ENCODE measurements at regions not wholly inside any gene's neighbourhood (a gene's known extent, or its start where the extent isn't known, plus 50 kb on each side); places are given as distances from the start of the nearest gene placed in this dataset.
"Not testable (repeated sequence)": the region's sequence is repeated elsewhere in the genome, so short reads cannot be mapped to it uniquely, and the experiment has no call there.

DNA sequence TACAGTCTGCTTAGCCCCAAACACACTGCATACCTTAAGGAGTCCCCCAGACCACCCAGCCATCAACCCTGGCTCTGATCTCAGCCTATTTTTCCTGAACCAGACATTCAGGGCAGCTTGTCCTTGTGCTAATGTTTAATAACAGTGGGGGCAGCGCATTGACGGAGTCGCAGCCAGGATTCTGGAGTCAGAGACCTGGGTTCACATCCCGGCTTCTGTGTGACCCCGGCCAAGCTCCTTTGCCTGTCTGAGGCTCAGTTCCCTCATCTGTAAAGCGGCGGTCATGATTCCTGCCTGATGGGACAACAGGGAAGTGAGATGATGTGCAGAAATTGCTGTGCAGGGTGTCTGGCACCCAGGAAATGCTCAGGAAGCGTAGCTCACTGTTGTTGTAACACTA, 63.1 kb downstream of the MATN1 start:
- DNase-seq: no peak

GRCh38 chr1:30659702-30660101, 63.7 kb downstream of the MATN1 start:
- no peak for DNase-seq

GRCh38 chr1:30658375-30658774, 65.0 kb downstream of the MATN1 start:
- DNase-seq: not testable (repeated sequence)

- DNase-seq: no peak
Measured at GRCh38 chr1:30658014-30658336, 65.4 kb downstream of the MATN1 start.

DNA sequence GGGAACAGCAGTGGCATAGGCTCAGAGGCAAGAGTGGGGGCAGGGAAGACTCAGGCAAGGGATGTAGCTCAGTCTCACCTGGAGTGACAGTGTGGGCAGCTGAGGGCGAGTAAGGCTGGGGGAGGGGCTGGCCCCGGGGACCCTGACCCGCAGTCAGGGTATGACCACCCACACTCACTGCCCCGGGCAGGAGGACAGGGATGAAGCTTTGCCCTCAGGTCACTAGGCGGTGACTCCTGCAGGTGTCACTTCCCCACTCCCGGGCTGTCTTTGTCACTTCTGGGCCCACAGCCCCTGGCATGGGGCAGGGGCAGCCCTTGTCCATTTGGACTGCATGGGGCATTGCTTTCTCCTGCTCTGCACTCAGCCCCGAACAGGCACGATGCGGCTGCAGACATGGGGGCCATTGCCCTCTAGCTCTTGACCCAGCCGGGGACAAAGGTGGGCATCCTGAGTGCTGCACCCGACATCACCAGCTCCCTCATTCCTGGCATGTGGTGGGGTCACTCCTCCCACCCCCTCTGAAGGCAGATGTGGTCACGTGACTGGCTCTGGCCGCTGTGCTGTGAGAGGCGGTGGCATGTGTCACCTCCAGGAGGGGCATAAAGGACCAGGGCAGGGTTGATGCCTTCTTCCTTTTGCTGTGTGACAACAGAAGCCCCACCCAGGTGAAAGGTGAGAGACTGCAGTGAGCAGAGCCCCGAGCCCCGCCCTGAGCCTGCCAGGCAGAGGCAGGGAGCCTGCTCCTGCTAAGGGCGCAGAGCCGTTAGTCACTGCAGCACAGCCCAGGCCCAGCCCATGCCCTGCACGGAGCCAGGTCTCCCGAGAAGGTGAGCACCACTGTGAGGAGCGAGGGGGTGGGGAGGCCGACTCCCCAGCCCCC, 66.0 kb downstream of the MATN1 start:
- no peak for DNase-seq

- no peak for DNase-seq
Measured at GRCh38 chr1:30656171-30656940, 67.0 kb downstream of the MATN1 start.

DNA sequence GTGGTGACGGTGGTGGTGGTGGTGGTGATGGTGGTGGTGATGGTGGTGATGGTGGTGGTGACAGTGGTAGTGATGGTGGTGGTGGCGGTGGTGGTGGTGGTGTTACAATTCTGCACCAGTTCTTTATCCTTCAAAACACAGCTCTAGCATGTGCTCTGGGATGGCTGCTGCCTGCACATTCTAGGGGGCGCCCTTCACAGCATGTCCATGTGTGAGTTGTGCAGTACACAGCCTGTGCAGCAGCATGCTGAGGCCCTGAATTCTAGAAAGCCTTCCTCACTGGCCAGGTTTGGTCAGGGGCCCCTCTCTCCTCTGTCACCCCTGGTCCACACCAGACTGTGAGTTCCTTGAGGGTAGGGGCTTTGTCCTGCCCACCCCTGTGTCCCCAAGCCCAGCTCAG, 67.7 kb downstream of the MATN1 start:
- DNase-seq: no peak

DNA sequence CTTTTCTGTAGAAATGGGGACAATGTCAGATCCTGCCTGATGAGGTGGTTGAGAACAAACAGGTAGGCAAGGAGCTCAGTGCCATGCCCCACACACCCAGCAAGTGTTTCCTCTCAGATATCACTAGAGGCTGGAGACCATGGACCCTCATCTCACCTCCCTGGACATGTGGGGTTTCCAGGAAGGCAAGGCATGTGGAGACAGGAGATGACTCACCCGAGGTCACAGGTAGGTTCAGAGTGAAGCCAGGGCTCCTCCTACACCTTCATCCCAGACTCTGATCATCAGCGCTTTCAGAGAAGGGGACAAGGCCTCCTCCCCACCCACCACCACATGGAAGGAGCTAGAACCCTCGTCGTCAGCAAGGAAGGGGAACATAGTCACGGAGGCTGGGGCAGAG, 69.2 kb downstream of the MATN1 start:
- DNase-seq: no peak

DNA sequence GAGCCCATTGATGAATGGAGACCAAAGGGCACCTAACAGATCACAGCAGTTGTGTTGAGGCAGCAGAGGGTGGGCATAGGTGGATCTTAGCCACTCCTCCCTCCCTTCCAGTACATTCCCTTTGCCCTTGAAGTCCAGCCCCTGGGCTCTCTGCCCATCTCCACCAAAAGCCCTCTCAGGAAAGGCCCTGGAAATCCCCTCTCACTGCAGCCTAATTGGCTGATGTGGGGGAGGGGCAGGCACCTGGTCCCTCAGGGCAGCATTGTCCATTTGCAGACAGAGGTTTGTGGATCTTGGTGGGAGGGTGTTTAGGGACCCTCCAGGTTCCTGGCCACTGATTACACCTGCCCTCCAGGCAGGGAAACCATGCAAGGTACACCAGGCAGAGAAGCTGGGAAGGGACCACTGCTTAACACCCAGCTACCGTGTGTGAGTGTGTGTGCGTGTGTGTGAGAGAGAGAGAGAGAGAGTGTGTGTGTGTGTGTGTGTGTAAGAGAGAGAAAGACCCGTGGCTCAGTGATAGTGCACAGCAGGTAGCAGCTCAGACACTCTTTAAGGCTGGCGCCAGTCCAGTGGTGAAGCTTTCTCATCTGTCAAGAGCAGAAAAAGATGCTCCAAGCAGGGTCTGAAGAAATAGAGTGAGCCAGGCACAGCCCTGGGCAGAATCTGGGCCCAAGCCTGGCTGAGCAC, 71.1 kb downstream of the MATN1 start:
- no peak for DNase-seq

GRCh38 chr1:30651395-30651794, 72.0 kb downstream of the MATN1 start:
- not testable (repeated sequence) for DNase-seq

GRCh38 chr1:30650968-30651320, 72.4 kb downstream of the MATN1 start:
- no peak for DNase-seq

- DNase-seq: no peak
Measured at GRCh38 chr1:30650038-30650967, 73.1 kb downstream of the MATN1 start.

DNA sequence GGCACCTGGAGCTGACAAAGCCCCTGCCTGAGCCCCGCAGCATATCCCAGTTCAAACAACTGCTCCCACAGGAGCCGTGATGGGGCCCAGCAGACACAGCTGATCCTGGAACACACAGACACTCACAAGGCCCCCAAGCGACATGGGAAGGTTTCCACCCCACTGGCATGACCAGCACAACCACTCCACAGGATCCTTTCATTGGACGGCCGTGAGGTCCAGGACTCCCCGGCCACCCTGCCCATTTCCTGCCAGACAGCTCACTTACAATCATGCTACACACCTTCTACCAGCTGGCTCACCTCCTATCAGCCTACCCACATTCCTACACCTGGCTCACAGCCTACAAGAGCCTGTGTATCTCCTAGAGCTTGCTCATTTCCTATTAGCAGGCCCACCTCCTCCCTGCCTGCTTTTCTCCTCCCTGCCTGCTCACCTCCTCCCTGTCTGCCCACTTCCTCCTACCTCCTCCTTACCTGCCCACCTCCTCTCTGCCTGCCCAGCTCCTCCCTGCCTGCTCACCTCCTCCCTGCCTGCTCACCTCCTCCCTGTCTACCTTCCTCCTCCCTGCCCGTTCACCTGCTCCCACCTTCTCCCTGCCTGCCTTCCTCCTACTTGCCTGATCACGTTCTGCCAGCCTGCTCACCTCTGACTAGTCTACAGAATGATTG, 73.9 kb downstream of the MATN1 start:
- no peak for DNase-seq

DNA sequence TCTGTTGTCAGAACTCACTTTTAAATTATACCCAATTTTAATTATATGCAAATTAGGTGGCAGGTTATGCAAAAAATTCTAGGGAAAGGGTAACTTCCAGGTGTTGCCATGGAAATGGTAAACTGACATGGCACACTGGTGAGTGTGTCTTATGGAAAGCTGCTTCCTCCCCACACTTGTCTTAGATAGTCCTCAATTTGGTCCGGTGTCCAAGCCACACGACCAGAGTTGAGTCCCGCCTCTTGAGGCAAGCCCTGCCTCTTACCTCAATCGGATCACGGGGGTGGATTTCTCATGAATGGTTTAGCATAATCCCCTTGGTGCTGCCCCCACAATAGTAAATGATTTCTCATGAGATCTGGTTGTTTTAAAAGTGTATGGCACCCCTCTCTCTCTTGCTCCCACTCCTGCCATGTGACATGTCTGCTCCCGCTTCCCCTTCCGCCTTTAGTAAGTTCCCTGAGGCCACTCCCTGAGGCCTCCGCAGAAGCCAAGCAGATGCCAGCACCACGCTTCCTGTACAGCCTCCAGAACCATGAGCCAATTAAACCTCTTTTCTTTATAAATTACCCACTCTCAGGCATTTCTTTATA, 74.9 kb downstream of the MATN1 start:
- DNase-seq: no peak

GRCh38 chr1:30645807-30646206, 77.6 kb downstream of the MATN1 start:
- DNase-seq: no peak

- no peak for DNase-seq
Measured at GRCh38 chr1:30642391-30643120, 80.8 kb downstream of the MATN1 start.

DNA sequence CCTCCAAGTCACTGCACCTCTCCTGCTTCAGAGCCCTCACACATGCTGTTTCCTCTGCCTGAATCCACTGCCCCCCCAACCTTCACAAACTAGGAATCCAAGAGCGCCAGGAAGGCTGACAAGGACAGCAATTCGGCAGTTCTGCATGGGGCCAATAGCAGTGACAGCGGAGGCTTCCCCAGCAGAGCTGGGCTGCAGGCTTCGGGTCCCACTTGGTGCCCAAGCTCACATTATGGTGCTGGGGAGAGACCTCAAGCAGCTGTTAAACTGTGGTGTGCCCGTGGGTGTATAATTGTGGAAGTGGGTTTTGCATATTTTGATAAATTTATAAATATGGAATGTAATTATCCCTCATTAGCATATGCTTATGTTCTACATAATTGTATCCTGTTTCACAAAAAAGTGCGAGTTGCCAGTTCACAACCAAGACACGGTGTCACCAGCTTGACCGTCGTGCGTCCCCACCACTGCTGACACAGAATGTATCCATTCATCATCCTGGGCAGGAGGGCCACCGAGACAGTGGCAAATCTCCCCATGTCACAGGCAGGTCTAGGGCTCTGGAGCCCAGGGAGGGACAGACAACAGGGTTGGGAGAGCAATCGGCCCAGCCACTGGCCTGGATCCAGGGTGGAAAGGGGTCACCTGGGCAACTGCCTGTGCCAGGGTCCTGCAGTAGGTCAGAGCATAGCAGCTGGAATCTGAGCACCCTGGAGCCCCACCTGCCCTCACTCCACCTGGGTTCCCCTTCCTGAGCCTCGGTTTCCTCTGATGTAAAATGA, 81.6 kb downstream of the MATN1 start:
- DNase-seq: no peak

DNA sequence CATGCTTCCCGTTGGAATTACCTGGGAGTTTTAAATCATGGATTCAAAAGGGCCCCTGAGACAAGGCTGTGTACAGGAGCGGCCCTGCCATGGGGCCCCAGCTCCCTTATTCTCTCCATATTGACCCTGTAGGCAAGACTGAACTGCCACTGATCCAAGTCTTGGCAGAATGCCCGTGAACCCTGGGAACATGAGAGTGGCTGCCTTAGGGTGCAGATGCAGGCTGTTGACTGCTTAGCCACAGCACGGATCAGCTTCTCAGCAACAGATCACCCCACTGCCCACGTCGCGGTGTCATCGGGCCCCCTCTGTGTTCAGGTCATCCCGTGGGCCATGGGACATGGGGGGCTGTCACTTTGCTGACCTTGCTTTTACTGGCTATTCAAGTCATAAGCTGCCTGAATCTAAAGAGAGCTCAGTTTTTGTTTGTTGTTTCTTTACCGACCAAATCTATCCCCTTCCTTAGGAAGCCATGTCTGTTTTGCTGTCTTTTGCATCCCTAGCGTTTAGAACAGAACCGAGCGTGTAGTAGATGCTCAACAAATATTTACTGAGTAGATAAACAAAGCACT, 83.4 kb downstream of the MATN1 start:
- DNase-seq: no peak

DNA sequence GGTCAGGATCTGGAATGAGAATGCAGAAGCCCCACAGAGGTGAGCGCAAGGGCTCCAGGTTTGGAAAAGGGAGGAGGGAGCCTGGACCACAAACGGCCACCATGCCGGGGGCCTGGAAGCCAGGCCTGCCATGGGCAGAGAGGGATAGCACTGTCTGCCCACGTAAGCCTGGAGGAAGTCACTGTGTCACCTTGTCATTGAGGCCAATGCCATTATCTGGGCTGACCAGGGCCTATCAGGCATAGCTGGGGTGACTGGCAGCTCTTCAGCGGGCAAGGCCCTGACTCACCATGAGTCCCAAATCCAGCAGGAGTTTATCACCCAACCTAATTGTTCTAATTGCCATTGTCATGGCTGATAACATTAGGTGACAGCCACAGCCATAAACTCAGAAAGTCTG, 84.6 kb downstream of the MATN1 start:
- no peak for DNase-seq

DNA sequence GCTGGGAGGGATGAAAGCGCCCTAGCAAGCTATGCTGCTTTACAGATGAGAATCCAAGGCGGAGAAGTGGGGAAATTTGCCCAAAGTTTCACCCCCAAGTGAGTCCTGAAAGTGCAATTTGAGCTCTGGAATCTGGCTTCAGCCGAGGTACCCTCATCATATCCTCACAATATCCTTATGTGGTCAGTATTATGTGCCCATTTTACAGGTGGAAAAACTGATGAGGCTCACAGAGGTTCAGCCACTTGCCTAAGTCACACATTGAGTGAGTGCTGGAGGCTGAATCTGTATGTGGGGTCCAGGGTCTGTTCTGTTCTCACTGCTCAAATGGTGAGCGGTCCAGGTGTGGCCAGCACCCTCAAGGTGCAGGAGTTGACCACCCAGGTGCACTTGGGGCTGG, 85.3 kb downstream of the MATN1 start:
- DNase-seq: no peak
